ENCODE measurements at regions not wholly inside any gene's neighbourhood (a gene's known extent, or its start where the extent isn't known, plus 50 kb on each side); places are given as distances from the start of the nearest gene placed in this dataset.
A peak's percentile ranks its signal among the peaks of the same experiment; 100 is the strongest.

DNA sequence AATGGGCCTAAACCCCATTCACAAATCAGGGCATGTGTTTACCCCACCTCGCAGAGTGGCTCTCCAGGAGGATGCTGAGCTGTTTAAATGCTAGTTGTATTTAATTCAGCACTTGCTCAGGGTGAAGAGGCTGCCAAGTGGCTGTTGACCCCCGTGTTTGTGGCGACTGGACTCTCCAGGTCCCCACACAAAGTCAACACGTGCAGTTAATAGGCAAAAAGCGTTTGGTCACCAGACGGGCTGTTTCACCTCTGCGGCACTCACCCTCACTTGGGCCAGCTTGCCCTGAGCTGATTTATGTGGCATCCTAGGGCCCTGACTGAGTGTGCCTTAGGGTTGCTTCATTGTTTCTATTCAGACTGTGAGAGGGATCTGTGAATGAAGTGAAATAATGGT is 152.3 kb downstream of the GAS1 start:
- TF ChIP-seq CTCF (IDR thresholded peaks at IDR 0.05; ENCODE audit: insufficient read depth, low read depth, low read length, missing control alignments), result no peak
- H3K4me3 ChIP-seq (ENCODE audit: low read length), result no peak overlapping the region
- DNase-seq (ENCODE audit: low read depth), result no peak

GRCh38 chr9:86794391-86795046 is 152.8 kb downstream of the GAS1 start:
- TF ChIP-seq CTCF (IDR thresholded peaks at IDR 0.05; ENCODE audit: insufficient read depth, low read depth, low read length, missing control alignments), result no peak
- no peak overlapping the region for H3K4me3 ChIP-seq (ENCODE audit: low read length)
- no peak for DNase-seq (ENCODE audit: low read depth)

DNA sequence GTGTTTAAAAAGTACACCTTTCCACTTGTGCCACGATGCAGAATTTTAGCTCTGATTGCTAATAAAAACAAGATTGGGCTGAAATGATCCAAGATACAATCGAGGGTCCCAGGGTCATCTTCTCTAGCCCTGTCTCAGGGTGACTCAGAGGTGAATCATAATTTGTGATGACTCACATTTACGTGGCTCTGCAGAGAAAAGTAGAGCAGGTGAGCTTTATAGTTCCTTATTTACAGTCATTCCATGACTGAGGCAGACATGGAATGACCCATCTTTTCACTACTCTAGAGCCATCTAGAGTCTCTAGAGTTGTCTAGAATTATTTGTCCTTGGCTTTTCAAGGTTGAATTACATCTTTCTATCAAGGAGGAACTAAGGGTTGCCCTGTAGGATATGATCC is 155.2 kb downstream of the GAS1 start:
- TF ChIP-seq CTCF (IDR thresholded peaks at IDR 0.05; ENCODE audit: insufficient read depth, low read depth, low read length, missing control alignments), result no peak
- no peak overlapping the region for H3K4me3 ChIP-seq (ENCODE audit: low read length)
- peak; percentile 77 for DNase-seq (ENCODE audit: low read depth)

- no peak for TF ChIP-seq CTCF (IDR thresholded peaks at IDR 0.05; ENCODE audit: insufficient read depth, low read depth, low read length, missing control alignments)
- no peak for DNase-seq (ENCODE audit: low read depth)
Measured at GRCh38 chr9:86790805-86791204, 156.5 kb downstream of the GAS1 start.

GRCh38 chr9:86788456-86788855 is 158.8 kb downstream of the GAS1 start:
- DNase-seq (ENCODE audit: low read depth), result no peak
- TF ChIP-seq CTCF (IDR thresholded peaks at IDR 0.05; ENCODE audit: insufficient read depth, low read depth, low read length, missing control alignments), result no peak
- no peak overlapping the region for H3K4me3 ChIP-seq (ENCODE audit: low read length)

More at GRCh38 chr9:86790805-86791204, 156.5 kb downstream of the GAS1 start:
- H3K4me3 ChIP-seq (ENCODE audit: low read length), result no peak overlapping the region

DNA sequence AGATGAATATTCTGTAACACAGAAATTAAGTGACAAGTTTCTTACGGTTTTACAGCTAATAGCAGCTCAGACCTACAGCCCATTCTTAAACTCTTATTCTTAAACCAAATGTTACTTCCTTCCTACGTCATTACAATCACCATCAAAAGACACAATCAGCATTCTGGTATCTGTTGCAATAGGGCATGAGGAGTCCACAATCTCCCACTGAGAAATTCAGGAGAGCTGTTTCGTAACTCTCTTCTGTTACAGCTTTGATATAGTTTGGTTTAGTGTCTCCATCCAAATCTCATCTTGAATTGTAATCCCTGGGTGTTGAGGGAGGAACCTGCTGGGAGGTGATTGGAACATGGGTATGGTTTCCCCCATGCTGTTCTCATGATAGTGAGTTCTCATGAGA is 163.4 kb downstream of the GAS1 start:
- no peak for TF ChIP-seq CTCF (IDR thresholded peaks at IDR 0.05; ENCODE audit: insufficient read depth, low read depth, low read length, missing control alignments)
- peak; percentile 13 for DNase-seq (ENCODE audit: low read depth)
- H3K4me3 ChIP-seq (ENCODE audit: low read length), result no peak overlapping the region

GRCh38 chr9:86782831-86783230 is 164.5 kb downstream of the GAS1 start:
- no peak for DNase-seq (ENCODE audit: low read depth)
- no peak overlapping the region for H3K4me3 ChIP-seq (ENCODE audit: low read length)
- TF ChIP-seq CTCF (IDR thresholded peaks at IDR 0.05; ENCODE audit: insufficient read depth, low read depth, low read length, missing control alignments), result no peak

Measured in epithelial cell of esophagus (primary cell).